HG03097 (cell line): ENCODE measurements at regions not wholly inside any gene's neighbourhood (a gene's known extent, or its start where the extent isn't known, plus 50 kb on each side); places are given as distances from the start of the nearest gene placed in this dataset.

ENCODE experiments used
- ATAC-seq: cut with Tn5 transposase; IDR thresholded peaks from one replicate; pipeline ENCODE4 v1.9.1; 2021; ENCODE audit not compliant: unreplicated experiment, low FRiP score

GRCh38 chr7:33806298-33807154, 98.8 kb upstream of the BMPER start:
- ATAC-seq = no peak

GRCh38 chr7:33807155-33807530, 98.2 kb upstream of the BMPER start:
- no peak for ATAC-seq

- no peak for ATAC-seq
These were observed 97.4 kb upstream of the BMPER start for GRCh38 chr7:33807779-33808482.

GRCh38 chr7:33809228-33809627, 96.1 kb upstream of the BMPER start:
- no peak for ATAC-seq

GRCh38 chr7:33810356-33810755, 95.0 kb upstream of the BMPER start:
- ATAC-seq = no peak

- no peak for ATAC-seq
These were observed 92.0 kb upstream of the BMPER start for GRCh38 chr7:33813331-33813730.

GRCh38 chr7:33814400-33814799, 90.9 kb upstream of the BMPER start:
- ATAC-seq = no peak

- no peak for ATAC-seq
These were observed 90.4 kb upstream of the BMPER start for GRCh38 chr7:33814936-33815335.

GRCh38 chr7:33815336-33815735, 90.0 kb upstream of the BMPER start:
- no peak for ATAC-seq

GRCh38 chr7:33816106-33816505, 89.2 kb upstream of the BMPER start:
- no peak for ATAC-seq

- ATAC-seq = no peak
These were observed 85.7 kb upstream of the BMPER start for GRCh38 chr7:33819658-33820057.

- ATAC-seq = no peak
These were observed 85.1 kb upstream of the BMPER start for GRCh38 chr7:33820206-33820605.

GRCh38 chr7:33821970-33822369, 83.4 kb upstream of the BMPER start:
- no peak for ATAC-seq

GRCh38 chr7:33823913-33824312, 81.4 kb upstream of the BMPER start:
- no peak for ATAC-seq

- no peak for ATAC-seq
These were observed 80.4 kb upstream of the BMPER start for GRCh38 chr7:33824911-33825459.

- ATAC-seq = no peak
These were observed 79.7 kb upstream of the BMPER start for GRCh38 chr7:33825644-33826043.

- no peak for ATAC-seq
These were observed 75.8 kb upstream of the BMPER start for GRCh38 chr7:33829536-33829935.

GRCh38 chr7:33831389-33832141, 73.8 kb upstream of the BMPER start:
- ATAC-seq = no peak

GRCh38 chr7:33832271-33832721, 73.0 kb upstream of the BMPER start:
- no peak for ATAC-seq

GRCh38 chr7:33836797-33837355, 68.5 kb upstream of the BMPER start:
- no peak for ATAC-seq
